ENCODE measurements at regions not wholly inside any gene's neighbourhood (a gene's known extent, or its start where the extent isn't known, plus 50 kb on each side); places are given as distances from the start of the nearest gene placed in this dataset.

DNA sequence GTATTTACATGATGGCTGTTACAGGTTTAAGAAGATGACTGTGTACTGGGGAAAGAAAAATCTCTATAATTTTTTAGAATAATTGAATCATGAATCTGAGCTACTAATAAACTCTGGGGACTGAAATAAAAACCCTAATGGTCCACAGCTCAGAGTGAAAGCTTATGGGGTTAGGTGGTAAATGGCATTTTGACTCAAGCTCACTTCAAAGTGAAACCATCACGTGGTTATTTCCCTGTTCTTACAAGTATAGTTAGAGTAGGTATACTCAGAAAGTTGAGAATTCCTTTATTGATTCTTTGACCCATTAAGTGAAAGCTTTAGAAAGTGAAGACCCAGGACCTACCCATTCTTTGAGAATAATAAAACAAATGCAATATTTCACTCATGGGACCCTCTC is 626.2 kb upstream of the SETBP1 start:
- FAIRE-seq: no peak
- DNase-seq (ENCODE audit: insufficient read length): no peak
- no peak for TF ChIP-seq TAF1 (IDR thresholded peaks at IDR 0.05; ENCODE audit: borderline replicate concordance, low read depth, low read length)
- TF ChIP-seq POLR2A (IDR thresholded peaks at IDR 0.05; ENCODE audit: low read depth, low read length): no peak

- TF ChIP-seq POLR2AphosphoS5 (IDR thresholded peaks at IDR 0.05; ENCODE audit: low read depth, low read length): no peak
- TF ChIP-seq POLR2A (IDR thresholded peaks at IDR 0.05; ENCODE audit: low read depth, low read length): no peak
- TF ChIP-seq TAF1 (IDR thresholded peaks at IDR 0.05; ENCODE audit: borderline replicate concordance, low read depth, low read length): no peak
- DNase-seq (ENCODE audit: insufficient read length) (no peak), FAIRE-seq (no peak)
These were observed 620.5 kb upstream of the SETBP1 start for GRCh38 chr18:44060197-44060596.

DNA sequence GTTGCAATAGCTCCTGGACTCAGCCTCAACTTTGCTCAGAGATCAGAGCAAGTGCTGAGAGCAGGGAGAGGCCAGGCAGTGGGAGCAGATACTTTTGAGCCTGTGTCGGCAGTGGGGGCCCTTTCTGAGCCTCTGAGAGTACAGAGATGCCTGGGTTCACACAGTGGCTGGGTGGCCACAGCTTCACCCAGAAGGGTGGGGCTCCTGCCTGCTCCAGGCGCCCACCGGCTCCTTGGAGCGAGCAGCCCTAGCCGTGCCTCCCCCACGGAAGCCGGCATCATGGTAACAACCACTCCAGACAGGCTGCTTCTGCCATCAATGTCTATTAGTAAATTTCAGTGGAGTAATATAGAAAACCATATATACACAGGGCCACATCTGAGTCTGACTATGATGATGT is 619.2 kb upstream of the SETBP1 start:
- DNase-seq (ENCODE audit: insufficient read length) (no peak), FAIRE-seq (no peak)
- TF ChIP-seq POLR2AphosphoS5 (IDR thresholded peaks at IDR 0.05; ENCODE audit: low read depth, low read length): no peak
- TF ChIP-seq TAF1 (IDR thresholded peaks at IDR 0.05; ENCODE audit: borderline replicate concordance, low read depth, low read length): no peak
- TF ChIP-seq POLR2A (IDR thresholded peaks at IDR 0.05; ENCODE audit: low read depth, low read length): no peak

- FAIRE-seq: no peak
- no peak for DNase-seq (ENCODE audit: insufficient read length)
- TF ChIP-seq POLR2AphosphoS5 (IDR thresholded peaks at IDR 0.05; ENCODE audit: low read depth, low read length) (no peak), TAF1 (IDR thresholded peaks at IDR 0.05; ENCODE audit: borderline replicate concordance, low read depth, low read length) (no peak), POLR2A (IDR thresholded peaks at IDR 0.05; ENCODE audit: low read depth, low read length) (no peak)
These were observed 618.3 kb upstream of the SETBP1 start for GRCh38 chr18:44062345-44062744.

GRCh38 chr18:44065206-44065605 is 615.5 kb upstream of the SETBP1 start:
- DNase-seq (ENCODE audit: insufficient read length): no peak
- TF ChIP-seq POLR2A (IDR thresholded peaks at IDR 0.05; ENCODE audit: low read depth, low read length) (no peak), POLR2AphosphoS5 (IDR thresholded peaks at IDR 0.05; ENCODE audit: low read depth, low read length) (no peak), TAF1 (IDR thresholded peaks at IDR 0.05; ENCODE audit: borderline replicate concordance, low read depth, low read length) (no peak)
- FAIRE-seq: no peak

DNA sequence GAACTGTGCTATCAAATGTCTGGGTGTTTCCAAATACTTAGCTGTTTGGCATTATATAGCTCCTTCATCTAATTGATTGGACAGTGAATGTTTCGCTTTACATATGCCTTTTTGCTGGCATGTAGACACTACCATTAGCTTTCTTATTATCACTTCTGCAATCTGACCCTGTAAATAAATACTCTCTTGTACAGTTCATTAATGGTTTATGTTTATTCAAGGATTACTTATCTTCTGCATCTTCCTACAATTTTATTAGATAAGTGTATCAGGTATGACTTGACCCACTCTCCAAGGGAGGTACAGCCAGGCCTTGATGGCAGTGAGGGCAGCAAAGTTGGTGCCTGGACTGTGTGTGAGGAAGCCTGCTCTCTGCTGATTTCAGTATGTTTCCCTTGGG is 614.1 kb upstream of the SETBP1 start:
- DNase-seq (ENCODE audit: insufficient read length) (no peak), FAIRE-seq (no peak)
- no peak for TF ChIP-seq POLR2A (IDR thresholded peaks at IDR 0.05; ENCODE audit: low read depth, low read length)
- TF ChIP-seq POLR2AphosphoS5 (IDR thresholded peaks at IDR 0.05; ENCODE audit: low read depth, low read length): no peak
- no peak for TF ChIP-seq TAF1 (IDR thresholded peaks at IDR 0.05; ENCODE audit: borderline replicate concordance, low read depth, low read length)

DNA sequence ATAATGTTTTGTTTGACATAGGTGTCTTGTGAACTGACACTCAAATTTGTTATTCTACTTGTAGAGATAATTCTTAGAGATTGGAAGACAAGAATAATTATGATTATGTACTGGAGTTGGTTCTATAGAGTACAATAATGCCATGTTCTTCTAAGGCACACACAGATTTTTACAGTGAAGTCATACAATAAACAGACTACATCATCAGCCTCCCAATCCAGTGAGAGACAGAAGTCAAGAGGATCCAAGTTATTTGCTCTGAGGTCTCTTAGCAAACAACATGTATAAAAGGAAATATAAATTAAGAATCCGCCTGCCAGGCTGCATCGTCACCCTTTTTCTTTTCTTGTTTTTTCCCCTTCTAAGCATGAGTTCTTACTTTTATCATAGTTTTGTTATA is 613.5 kb upstream of the SETBP1 start:
- DNase-seq (ENCODE audit: insufficient read length) (no peak), FAIRE-seq (no peak)
- TF ChIP-seq TAF1 (IDR thresholded peaks at IDR 0.05; ENCODE audit: borderline replicate concordance, low read depth, low read length): no peak
- no peak for TF ChIP-seq POLR2AphosphoS5 (IDR thresholded peaks at IDR 0.05; ENCODE audit: low read depth, low read length)
- no peak for TF ChIP-seq POLR2A (IDR thresholded peaks at IDR 0.05; ENCODE audit: low read depth, low read length)

DNA sequence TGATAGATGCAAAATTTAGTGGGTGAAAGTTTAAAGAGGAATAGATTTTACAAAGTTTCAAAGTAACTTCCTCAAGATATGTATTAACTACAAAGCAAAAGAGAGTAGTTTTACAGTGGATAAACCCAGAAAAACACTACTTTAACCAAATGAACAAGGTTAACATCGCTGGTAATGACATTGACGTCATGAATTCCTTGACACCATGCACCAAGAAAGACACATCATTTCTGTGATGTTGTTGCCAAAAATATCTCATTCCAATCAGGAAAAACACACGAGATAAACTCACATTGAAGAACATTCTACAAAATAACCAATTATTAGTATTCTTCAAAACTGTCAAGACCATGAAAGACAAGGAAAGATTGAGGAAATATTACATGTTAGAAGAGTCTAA is 605.6 kb upstream of the SETBP1 start:
- TF ChIP-seq POLR2AphosphoS5 (IDR thresholded peaks at IDR 0.05; ENCODE audit: low read depth, low read length): no peak
- no peak for TF ChIP-seq POLR2A (IDR thresholded peaks at IDR 0.05; ENCODE audit: low read depth, low read length)
- TF ChIP-seq TAF1 (IDR thresholded peaks at IDR 0.05; ENCODE audit: borderline replicate concordance, low read depth, low read length): no peak
- FAIRE-seq (no peak), DNase-seq (ENCODE audit: insufficient read length) (no peak)

GRCh38 chr18:44079606-44080005 is 601.1 kb upstream of the SETBP1 start:
- TF ChIP-seq POLR2AphosphoS5 (IDR thresholded peaks at IDR 0.05; ENCODE audit: low read depth, low read length): no peak
- no peak for TF ChIP-seq TAF1 (IDR thresholded peaks at IDR 0.05; ENCODE audit: borderline replicate concordance, low read depth, low read length)
- DNase-seq (ENCODE audit: insufficient read length) (no peak), FAIRE-seq (no peak)

DNA sequence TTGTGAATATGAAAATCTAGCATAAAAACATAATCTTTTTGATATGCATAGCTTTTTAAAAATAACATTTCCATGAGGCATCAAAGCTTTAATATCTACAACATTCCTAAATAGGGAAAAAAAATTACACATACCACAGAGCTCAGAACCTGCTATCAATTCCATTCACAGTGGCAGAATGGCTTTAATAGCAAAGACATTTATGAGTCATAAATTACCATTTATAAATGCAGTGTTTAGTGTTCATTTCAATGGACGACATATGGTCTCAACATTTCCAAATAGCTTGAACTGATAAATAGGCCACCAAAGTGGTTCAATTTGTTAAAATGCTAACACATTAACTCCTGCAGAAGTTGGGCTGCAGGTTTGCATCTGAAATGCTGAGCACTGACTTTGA is 600.6 kb upstream of the SETBP1 start:
- FAIRE-seq: no peak
- TF ChIP-seq POLR2AphosphoS5 (IDR thresholded peaks at IDR 0.05; ENCODE audit: low read depth, low read length) (no peak), POLR2A (IDR thresholded peaks at IDR 0.05; ENCODE audit: low read depth, low read length) (no peak), TAF1 (IDR thresholded peaks at IDR 0.05; ENCODE audit: borderline replicate concordance, low read depth, low read length) (no peak)
- no peak for DNase-seq (ENCODE audit: insufficient read length)

GRCh38 chr18:44089732-44090131 is 591.0 kb upstream of the SETBP1 start:
- DNase-seq (ENCODE audit: insufficient read length) (no peak), FAIRE-seq (no peak)
- no peak for TF ChIP-seq TAF1 (IDR thresholded peaks at IDR 0.05; ENCODE audit: borderline replicate concordance, low read depth, low read length)
- no peak for TF ChIP-seq POLR2A (IDR thresholded peaks at IDR 0.05; ENCODE audit: low read depth, low read length)
- TF ChIP-seq POLR2AphosphoS5 (IDR thresholded peaks at IDR 0.05; ENCODE audit: low read depth, low read length): no peak

GRCh38 chr18:44090453-44090852 is 590.2 kb upstream of the SETBP1 start:
- TF ChIP-seq TAF1 (IDR thresholded peaks at IDR 0.05; ENCODE audit: borderline replicate concordance, low read depth, low read length) (no peak), POLR2AphosphoS5 (IDR thresholded peaks at IDR 0.05; ENCODE audit: low read depth, low read length) (no peak), POLR2A (IDR thresholded peaks at IDR 0.05; ENCODE audit: low read depth, low read length) (no peak)
- FAIRE-seq (no peak), DNase-seq (ENCODE audit: insufficient read length) (no peak)

DNA sequence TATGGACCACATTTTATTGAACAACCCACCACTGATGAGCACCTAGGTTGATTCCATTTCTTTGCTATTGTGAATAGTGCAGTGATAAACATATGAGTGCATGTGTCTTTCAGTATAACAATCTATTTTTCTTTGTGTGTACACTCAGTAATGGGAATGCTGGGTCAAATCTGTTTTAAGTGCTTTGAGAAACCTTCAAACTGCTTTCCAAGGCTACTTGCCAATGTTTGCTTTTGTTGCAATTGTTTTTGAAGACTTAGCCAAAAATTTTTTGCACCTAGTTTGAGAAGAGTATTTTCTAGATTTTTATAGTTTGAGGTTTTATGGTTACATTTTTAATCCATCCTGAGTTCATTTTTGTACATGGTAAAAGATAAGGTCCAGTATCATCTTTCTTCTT is 587.4 kb upstream of the SETBP1 start:
- DNase-seq (ENCODE audit: insufficient read length) (no peak), FAIRE-seq (no peak)
- TF ChIP-seq POLR2AphosphoS5 (IDR thresholded peaks at IDR 0.05; ENCODE audit: low read depth, low read length) (no peak), TAF1 (IDR thresholded peaks at IDR 0.05; ENCODE audit: borderline replicate concordance, low read depth, low read length) (no peak), POLR2A (IDR thresholded peaks at IDR 0.05; ENCODE audit: low read depth, low read length) (no peak)
